ENCODE measurements at regions not wholly inside any gene's neighbourhood (a gene's known extent, or its start where the extent isn't known, plus 50 kb on each side); places are given as distances from the start of the nearest gene placed in this dataset.
"Not testable (repeated sequence)": the region's sequence is repeated elsewhere in the genome, so short reads cannot be mapped to it uniquely, and the experiment has no call there.

- TF ChIP-seq, protein P1, sequence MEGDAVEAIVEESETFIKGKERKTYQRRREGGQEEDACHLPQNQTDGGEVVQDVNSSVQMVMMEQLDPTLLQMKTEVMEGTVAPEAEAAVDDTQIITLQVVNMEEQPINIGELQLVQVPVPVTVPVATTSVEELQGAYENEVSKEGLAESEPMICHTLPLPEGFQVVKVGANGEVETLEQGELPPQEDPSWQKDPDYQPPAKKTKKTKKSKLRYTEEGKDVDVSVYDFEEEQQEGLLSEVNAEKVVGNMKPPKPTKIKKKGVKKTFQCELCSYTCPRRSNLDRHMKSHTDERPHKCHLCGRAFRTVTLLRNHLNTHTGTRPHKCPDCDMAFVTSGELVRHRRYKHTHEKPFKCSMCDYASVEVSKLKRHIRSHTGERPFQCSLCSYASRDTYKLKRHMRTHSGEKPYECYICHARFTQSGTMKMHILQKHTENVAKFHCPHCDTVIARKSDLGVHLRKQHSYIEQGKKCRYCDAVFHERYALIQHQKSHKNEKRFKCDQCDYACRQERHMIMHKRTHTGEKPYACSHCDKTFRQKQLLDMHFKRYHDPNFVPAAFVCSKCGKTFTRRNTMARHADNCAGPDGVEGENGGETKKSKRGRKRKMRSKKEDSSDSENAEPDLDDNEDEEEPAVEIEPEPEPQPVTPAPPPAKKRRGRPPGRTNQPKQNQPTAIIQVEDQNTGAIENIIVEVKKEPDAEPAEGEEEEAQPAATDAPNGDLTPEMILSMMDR (IDR thresholded peaks at IDR 0.05; ENCODE audit: borderline replicate concordance, extremely low read depth, low read length, poor library complexity, severe bottlenecking) = not testable (repeated sequence)
- not testable (repeated sequence) for TF ChIP-seq EZH2 (IDR thresholded peaks at IDR 0.05; ENCODE audit: borderline replicate concordance, low read depth, low read length, severe bottlenecking)
Observed at GRCh38 chr2:111287646-111288568, 167.2 kb downstream of the BCL2L11 start.
